ENCODE measurements at regions not wholly inside any gene's neighbourhood (a gene's known extent, or its start where the extent isn't known, plus 50 kb on each side); places are given as distances from the start of the nearest gene placed in this dataset.

DNA sequence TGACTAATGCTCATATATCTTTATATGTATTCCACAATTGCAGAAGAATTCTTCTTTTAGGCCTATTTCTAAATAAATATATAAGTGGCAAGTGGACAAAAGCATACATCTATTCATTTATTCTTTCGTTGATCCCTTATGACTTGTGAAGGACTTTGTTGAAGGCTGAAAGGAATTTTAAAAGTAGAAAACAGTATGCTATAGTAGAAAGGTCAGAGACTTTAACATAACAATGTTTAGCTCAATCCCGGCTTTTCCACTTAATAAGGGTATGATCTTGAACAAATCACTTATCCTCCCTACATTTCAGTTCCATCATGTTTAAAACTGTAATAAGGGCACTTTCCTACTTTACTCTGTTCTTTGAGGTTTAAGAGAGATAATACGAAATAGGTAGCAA is 672.9 kb downstream of the MECOM start:
- H3K9ac ChIP-seq (ENCODE audit: low read length), result no peak overlapping the region
- H3K27ac ChIP-seq (ENCODE audit: low read length), result no peak overlapping the region
- no peak for TF ChIP-seq EZH2phosphoT487 (IDR thresholded peaks at IDR 0.05; ENCODE audit: low read length)
- TF ChIP-seq EZH2 (optimal IDR thresholded peaks at IDR 0.05; ENCODE audit: low read depth, low read length), result no peak
- TF ChIP-seq, protein P1, sequence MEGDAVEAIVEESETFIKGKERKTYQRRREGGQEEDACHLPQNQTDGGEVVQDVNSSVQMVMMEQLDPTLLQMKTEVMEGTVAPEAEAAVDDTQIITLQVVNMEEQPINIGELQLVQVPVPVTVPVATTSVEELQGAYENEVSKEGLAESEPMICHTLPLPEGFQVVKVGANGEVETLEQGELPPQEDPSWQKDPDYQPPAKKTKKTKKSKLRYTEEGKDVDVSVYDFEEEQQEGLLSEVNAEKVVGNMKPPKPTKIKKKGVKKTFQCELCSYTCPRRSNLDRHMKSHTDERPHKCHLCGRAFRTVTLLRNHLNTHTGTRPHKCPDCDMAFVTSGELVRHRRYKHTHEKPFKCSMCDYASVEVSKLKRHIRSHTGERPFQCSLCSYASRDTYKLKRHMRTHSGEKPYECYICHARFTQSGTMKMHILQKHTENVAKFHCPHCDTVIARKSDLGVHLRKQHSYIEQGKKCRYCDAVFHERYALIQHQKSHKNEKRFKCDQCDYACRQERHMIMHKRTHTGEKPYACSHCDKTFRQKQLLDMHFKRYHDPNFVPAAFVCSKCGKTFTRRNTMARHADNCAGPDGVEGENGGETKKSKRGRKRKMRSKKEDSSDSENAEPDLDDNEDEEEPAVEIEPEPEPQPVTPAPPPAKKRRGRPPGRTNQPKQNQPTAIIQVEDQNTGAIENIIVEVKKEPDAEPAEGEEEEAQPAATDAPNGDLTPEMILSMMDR (IDR thresholded peaks at IDR 0.05; ENCODE audit: low read length), result no peak
- H3K9me3 ChIP-seq (replicated peaks; ENCODE audit: insufficient read depth, low read length), result no peaks in the 10 kb centered on the region
- no peaks in the 10 kb centered on the region for H3F3A ChIP-seq (ENCODE audit: insufficient read depth, low read length)
- no peaks in the 10 kb centered on the region for H3K4me1 ChIP-seq (ENCODE audit: low read length)
- DNase-seq, result no peak
- H2AFZ ChIP-seq (ENCODE audit: low read length), result no peak overlapping the region
- no peaks in the 10 kb centered on the region for H3K9me2 ChIP-seq (replicated peaks; ENCODE audit: insufficient read depth, low read length)
- no peaks in the 10 kb centered on the region for H3K36me3 ChIP-seq (replicated peaks; ENCODE audit: insufficient read depth, low read length)
- H3K4me3 ChIP-seq (ENCODE audit: low read length), result no peak overlapping the region
- H3K79me2 ChIP-seq (ENCODE audit: low read length), result no peaks in the 10 kb centered on the region
- no peaks in the 10 kb centered on the region for H4K20me1 ChIP-seq (ENCODE audit: insufficient read depth, low read length)
- H3K27me3 ChIP-seq (replicated peaks; ENCODE audit: insufficient read depth, low read length), result no peaks in the 10 kb centered on the region
- H3K4me2 ChIP-seq (ENCODE audit: low read depth, low read length), result no peak overlapping the region

- no peak for DNase-seq
- H3K36me3 ChIP-seq (replicated peaks; ENCODE audit: insufficient read depth, low read length), result no peaks in the 10 kb centered on the region
- no peak overlapping the region for H3K27ac ChIP-seq (ENCODE audit: low read length)
- H3K79me2 ChIP-seq (ENCODE audit: low read length), result no peaks in the 10 kb centered on the region
- no peak overlapping the region for H3K4me2 ChIP-seq (ENCODE audit: low read depth, low read length)
- H2AFZ ChIP-seq (ENCODE audit: low read length), result no peak overlapping the region
- H3K4me3 ChIP-seq (ENCODE audit: low read length), result no peak overlapping the region
- no peaks in the 10 kb centered on the region for H3K9me3 ChIP-seq (replicated peaks; ENCODE audit: insufficient read depth, low read length)
- H4K20me1 ChIP-seq (ENCODE audit: insufficient read depth, low read length), result no peaks in the 10 kb centered on the region
- TF ChIP-seq, protein P1 (IDR thresholded peaks at IDR 0.05; ENCODE audit: low read length), result no peak
- TF ChIP-seq EZH2 (optimal IDR thresholded peaks at IDR 0.05; ENCODE audit: low read depth, low read length) (no peak), EZH2phosphoT487 (IDR thresholded peaks at IDR 0.05; ENCODE audit: low read length) (no peak)
- H3K9ac ChIP-seq (ENCODE audit: low read length), result no peak overlapping the region
- no peaks in the 10 kb centered on the region for H3K27me3 ChIP-seq (replicated peaks; ENCODE audit: insufficient read depth, low read length)
- H3K4me1 ChIP-seq (ENCODE audit: low read length), result no peaks in the 10 kb centered on the region
- no peaks in the 10 kb centered on the region for H3F3A ChIP-seq (ENCODE audit: insufficient read depth, low read length)
- H3K9me2 ChIP-seq (replicated peaks; ENCODE audit: insufficient read depth, low read length), result no peaks in the 10 kb centered on the region
These were observed 673.4 kb downstream of the MECOM start for GRCh38 chr3:168990134-168990533.

DNA sequence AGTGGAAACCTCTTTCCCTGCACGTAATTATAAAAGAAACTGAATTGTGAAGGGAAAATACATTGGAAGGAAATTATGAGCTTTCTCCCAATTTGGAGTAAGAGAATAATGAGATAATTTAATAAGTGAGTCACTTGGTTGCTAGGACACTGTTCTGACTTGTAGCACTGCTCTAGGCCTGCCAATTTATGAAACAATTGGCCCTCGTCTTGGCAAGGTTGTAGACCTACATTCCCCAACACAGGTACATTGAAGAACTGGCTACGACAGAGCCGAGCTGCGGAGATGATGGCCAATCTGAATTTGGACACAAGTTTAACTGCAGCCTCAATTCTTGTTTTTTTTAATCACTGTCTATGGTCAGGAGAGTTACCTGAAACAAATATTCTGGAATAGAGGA is 674.1 kb downstream of the MECOM start:
- Histone ChIP-seq H3F3A (ENCODE audit: insufficient read depth, low read length) (no peaks in the 10 kb centered on the region), H4K20me1 (ENCODE audit: insufficient read depth, low read length) (no peaks in the 10 kb centered on the region), H3K4me1 (ENCODE audit: low read length) (no peaks in the 10 kb centered on the region), H2AFZ (ENCODE audit: low read length) (no peak overlapping the region), H3K27ac (ENCODE audit: low read length) (no peak overlapping the region), H3K9me3 (replicated peaks; ENCODE audit: insufficient read depth, low read length) (no peaks in the 10 kb centered on the region), H3K27me3 (replicated peaks; ENCODE audit: insufficient read depth, low read length) (no peaks in the 10 kb centered on the region), H3K4me3 (ENCODE audit: low read length) (no peak overlapping the region), H3K36me3 (replicated peaks; ENCODE audit: insufficient read depth, low read length) (no peaks in the 10 kb centered on the region), H3K79me2 (ENCODE audit: low read length) (no peaks in the 10 kb centered on the region), H3K9ac (ENCODE audit: low read length) (no peak overlapping the region), H3K9me2 (replicated peaks; ENCODE audit: insufficient read depth, low read length) (no peaks in the 10 kb centered on the region), H3K4me2 (ENCODE audit: low read depth, low read length) (no peak overlapping the region)
- no peak for DNase-seq
- TF ChIP-seq EZH2 (optimal IDR thresholded peaks at IDR 0.05; ENCODE audit: low read depth, low read length), result no peak
- no peak for TF ChIP-seq EZH2phosphoT487 (IDR thresholded peaks at IDR 0.05; ENCODE audit: low read length)
- TF ChIP-seq, protein P1 (IDR thresholded peaks at IDR 0.05; ENCODE audit: low read length), result no peak

Measured in MM.1S (cell line).